ENCODE measurements at regions not wholly inside any gene's neighbourhood (a gene's known extent, or its start where the extent isn't known, plus 50 kb on each side); places are given as distances from the start of the nearest gene placed in this dataset.

- TF ChIP-seq GABPA (IDR thresholded peaks at IDR 0.05; ENCODE audit: low read depth), result no peak
- no peak for TF ChIP-seq EP300 (IDR thresholded peaks at IDR 0.05; ENCODE audit: borderline replicate concordance in 1 of 2, low read depth in 1 of 2, low read length in 1 of 2)
- TF ChIP-seq CTCF (IDR thresholded peaks at IDR 0.05), result no peak
- no peak for TF ChIP-seq TAF1 (IDR thresholded peaks at IDR 0.05; ENCODE audit: borderline replicate concordance, low read depth, low read length)
Observed at GRCh38 chr9:86516564-86516963, 162.4 kb upstream of the TUT7 start.

All from SK-N-SH (cell line).